HG02870 (cell line): ENCODE measurements at regions not wholly inside any gene's neighbourhood (a gene's known extent, or its start where the extent isn't known, plus 50 kb on each side); places are given as distances from the start of the nearest gene placed in this dataset.

Experiments used
- ATAC-seq: cut with Tn5 transposase; IDR thresholded peaks from one replicate; pipeline ENCODE4 v1.9.1; 2021; ENCODE audit warnings: mild to moderate bottlenecking, moderate library complexity; ENCODE audit not compliant: unreplicated experiment

DNA sequence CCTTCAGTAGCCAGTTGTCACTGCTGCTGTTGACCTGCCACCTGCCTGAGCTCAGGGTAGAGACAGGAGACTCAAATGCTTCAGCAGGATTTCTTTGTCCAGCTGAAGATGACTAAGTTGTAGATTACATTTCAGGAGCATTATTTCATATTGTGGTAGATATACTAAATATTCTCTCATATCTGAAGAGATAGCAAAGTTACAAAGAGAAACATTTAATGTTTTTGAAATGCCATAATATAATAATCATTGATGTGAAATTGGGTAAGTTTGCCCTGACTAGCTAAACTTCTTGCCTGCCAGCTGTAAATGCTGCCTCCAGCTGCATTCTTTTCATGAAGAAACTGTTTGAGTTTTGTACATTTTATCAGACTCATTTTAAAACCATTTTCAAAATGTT lies 247.6 kb upstream of the CNKSR2 start:
- ATAC-seq, result no peak

DNA sequence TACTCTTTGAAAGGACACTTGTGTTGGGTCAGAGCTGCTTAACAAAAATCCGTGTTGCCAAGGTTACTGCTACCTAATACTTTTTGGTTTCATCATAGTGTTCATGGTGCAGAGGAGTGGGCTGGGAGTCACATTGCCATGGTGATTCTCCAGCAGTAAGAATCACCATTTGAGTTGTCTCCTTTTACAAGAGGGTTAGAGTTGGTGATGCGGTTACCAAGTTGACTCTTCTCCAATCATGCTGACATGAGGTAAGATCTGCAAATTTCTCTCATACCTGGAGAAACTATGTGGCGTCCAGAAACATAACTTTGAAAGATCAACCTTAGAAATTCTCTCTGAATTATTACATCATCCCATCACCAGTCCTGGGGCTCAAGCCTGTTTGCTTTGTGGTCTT lies 242.9 kb upstream of the CNKSR2 start:
- ATAC-seq, result no peak

DNA sequence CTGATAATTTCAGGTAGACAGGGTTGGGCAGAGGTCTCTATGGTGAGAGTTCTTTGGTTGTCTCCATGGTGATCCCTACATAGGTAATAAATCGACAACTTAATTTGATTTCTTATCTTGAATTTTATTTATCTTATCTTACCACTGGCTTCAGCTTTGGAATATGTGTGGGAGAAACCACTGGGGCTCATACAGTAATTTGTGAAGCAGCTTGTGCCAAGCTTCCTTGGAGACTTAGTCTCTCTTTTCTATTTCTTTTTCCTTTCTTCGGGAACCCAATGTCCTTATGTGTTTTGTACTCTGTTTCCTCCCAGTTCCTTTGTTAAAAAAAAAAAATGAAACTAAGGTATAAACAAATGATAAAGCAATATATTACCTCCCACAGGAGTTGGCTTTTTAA lies 242.4 kb upstream of the CNKSR2 start:
- no peak for ATAC-seq

DNA sequence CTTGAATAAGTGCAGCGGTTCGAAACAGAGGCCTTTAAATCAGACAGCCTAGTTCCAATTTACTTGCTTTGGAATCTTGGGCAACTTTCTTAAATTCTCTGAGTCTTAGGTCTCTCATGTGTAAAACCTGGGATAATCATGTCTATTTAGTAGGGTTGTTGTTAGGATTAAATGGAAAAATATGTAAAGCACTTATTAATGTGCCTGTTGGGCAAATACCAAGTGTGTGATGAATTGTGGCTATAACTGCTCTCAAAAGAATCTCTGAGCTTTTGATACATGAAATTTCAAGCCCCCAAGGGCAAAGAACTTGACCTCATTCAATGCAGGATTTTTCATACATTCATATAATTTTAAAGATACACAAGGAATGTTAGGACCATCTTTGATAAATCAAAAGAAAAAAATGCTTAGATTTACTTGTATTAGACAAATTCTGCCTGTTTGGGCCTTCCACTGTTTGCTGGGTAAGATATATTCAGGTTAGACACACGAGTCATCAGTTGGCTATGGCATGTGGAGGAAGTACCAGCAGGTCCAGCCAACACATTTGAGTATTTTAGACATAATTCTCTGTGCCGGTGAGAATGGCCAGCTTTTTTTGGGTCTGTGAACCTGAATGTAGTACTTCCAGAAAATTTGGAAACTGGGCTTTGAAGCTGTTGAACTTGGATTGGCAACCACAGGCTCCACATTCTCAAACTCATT lies 241.4 kb upstream of the CNKSR2 start:
- ATAC-seq, result no peak

DNA sequence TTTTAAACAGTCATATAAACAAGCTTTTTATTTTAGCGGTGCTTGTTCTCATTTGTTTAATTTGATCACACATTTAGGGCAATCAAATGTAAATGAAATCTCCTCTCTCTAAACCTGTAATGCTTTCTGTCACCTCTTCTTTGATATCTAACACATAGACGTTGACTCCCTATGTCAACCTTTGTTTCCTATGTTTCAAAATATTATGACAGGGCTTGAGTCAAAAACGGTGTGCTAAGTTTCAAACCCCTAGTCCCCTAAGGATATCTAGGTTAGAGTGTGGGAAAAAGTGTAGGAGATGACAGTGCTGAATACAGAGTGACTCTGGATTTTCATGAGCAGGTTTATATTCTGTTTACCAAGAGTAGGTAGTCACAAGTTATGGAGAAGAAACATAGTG lies 224.0 kb upstream of the CNKSR2 start:
- ATAC-seq, result no peak

DNA sequence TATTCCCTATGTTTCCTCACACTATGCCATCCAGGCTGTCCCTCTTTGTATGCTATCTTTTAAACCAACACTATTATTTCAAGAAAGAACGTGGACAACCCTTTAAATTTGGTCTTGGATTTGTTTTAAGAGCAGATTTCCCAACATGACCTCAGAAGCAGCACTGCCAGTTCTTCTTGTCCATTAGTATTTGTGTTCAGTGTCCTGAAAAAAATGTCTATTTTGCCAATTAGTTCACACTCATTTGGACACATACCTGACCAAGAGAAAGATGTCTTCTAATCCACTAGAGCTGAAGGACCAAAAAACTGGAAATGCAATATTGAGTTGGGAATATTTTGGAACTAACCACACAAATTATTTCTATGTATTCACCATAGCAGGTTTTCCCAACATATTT lies 223.2 kb upstream of the CNKSR2 start:
- ATAC-seq, result no peak

DNA sequence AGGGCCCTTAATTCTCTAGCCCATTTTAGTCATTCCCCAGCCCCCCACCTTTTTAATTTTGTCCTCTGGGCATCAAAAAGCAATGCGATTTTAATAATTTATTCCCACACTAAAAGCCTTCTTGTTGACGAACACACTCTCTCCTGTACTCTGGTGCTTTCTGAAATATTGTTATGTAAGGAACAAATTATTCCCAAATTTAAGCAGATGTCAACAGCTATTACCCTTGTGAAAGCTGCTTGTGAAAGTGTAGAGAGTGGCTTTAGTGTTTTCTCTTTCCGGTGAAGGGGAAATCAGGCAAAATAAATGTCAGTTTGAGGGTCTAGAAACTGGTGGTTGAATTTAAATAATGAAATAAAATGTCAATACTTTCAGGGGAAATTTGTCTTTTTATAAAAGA lies 221.2 kb upstream of the CNKSR2 start:
- no peak for ATAC-seq

DNA sequence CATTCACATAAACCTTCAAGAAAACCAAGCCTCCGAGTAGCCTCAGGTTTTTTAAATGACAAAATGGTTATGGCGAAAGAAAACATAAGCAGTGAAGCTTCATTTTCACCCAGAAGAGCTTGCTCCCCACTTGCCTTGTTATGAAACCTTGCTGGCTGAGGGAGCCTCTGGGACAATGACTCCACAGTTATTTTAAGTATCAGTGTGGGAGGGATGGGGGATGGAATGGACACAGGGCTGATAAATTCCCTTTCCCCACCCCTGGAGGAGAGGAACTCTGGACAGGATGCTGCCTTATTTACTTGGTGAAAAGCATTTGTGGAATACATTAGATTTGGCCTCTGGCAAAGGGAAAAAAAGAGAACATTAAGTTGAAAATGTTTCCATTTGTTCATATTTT lies 220.7 kb upstream of the CNKSR2 start:
- ATAC-seq, result no peak

DNA sequence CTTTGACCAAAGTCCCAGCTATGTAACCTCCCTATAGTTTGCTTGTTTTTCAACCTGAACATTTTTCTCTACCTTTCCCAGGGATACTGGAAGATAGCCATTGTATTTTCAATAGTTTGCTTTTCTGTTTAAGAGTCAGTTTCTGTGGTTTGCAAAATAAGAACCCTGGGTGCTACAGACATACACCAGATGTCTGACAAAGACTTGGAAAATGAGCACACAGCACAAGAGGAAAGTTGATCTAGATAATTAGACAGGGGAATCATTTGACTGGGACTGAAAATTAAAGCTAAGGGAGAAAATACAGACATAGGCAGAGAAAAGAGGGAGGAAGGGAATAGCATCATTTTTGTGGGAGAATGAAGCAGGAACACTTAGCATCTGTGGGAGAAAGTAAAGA lies 218.3 kb upstream of the CNKSR2 start:
- ATAC-seq, result no peak

DNA sequence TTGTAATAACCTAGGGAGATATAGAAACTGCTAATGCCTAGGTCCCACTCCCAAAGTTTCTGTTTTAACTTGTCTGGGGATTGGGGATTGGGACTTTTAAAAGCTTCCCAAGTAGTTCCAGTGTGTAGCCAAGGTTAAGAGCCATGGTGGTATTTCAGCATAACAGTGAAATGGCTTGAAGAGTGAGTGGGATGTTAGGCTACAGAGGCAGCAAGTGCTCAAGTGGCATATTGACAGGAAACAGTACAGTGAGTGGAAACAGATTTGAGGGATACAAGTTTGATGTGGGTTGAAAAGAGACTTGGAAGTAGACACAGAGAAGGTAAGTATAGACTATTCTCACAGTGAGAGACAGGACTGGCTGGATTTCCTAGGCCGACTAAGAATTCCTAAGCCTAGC lies 217.6 kb upstream of the CNKSR2 start:
- ATAC-seq, result no peak

DNA sequence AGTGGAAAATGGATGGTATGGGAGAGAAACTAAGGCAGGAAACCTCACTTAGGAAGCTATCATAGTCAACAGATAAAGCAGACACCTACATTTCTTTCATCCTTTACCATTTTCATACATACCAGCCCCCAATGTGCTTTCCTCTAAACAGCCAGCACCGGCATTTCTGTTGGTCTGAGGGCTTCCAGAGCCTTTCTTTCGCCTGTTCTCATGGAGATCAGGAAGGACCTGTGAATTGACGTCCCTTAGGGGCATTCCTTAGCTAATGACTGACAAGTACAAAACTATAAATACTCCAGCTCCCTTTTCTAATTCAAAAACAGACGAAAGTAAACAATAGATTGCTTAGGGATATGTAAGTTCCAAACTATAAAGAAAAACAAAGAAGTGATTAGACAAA lies 215.5 kb upstream of the CNKSR2 start:
- ATAC-seq, result no peak

DNA sequence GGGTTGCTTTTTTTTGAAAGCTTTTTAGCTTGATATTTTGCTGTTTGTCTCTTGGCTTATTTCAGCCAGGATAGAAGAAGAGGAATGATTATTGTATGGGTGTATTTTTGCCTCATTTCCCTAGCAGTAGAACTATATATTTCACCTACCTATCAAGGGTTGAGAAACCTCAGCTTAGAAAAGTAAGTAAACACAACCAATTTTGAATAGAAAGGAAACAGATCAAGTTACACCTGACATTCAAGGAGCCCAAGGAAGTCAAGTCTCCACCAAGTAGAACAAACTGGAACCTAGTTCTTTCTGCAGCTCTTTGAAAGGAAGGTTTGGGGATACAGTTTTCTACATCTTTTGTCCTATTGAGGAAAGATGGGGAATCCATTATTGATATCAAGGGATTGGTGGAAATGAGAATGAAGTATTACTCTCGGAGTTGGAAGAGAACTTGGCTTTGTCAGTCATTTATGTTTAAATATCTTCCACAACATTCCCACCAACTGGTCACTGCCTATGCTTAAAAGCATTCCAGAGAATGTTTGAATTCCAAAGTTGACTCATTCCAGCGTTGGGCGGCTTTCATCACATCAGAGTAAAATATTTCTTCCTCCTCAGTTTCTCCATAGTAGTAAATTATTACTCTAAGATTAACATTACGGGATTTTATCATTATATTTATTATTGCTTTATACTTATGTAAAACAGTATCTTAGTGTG lies 207.8 kb upstream of the CNKSR2 start:
- ATAC-seq, result no peak

DNA sequence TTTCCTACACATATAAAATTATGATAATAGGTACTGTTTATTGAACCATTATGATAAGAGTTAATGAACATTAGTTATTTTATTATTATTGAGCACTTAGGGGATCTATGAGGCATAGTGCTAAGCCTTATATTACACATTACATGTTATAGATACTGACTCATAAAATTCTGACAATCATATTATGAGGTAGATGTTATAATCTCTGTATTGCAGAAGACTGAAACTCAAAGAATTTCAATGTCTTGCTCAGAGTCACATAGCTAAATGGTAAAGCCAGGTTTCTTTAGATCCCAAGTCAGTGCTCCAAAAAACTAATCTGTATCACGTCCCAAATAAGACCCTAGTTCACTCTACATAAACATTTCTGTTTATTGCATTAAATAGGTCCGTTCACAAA lies 207.2 kb upstream of the CNKSR2 start:
- no peak for ATAC-seq

DNA sequence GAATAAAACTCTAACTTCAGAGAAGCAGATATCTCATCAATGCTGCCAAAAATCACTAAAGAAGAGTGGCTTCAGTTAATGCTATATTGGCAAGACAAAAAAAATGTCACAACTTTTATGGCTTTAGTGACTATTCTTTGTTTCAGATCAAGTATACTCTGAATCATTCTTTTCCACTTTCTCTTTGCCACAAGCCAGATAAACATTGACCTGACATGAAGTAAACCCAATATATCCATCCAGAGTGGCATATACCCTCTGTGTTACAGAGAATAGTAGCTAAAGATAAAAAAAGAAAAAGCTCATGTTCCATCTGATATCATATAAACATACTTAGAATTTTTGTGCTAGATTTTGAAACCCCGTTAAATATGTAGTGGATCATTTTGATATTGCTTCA lies 206.7 kb upstream of the CNKSR2 start:
- ATAC-seq, result no peak

DNA sequence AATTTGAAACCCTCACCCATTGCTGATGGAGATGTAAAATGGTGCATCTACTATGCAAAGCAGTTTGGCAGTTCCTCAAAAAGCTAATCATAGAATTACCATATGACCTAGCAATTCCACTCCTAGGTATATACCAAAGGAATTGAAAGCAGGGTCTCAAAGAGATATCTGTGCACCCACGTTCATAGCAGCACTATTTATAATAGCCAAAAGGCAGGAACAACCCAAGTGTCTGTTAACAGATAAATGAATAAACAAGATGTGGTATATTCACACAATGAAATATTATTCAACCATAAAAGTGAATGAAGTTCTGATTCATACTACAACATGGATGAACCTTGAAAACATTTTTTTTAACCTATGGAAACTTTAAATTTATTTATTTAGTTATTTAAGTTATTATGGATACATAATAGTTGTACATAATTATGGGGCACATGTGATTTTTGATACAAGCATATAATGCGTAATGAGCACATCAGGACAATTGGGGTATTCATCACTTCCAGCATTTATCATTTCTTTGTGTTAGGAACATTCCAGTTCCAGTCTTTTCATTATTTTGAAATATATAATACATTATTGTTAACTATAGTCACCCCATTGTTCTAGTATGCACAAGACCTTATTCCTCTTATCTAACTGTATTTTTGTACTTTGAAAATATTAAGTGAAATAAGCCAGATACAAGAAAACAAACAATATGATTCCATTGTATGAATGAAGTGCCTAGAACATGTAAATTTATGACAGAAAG lies 205.6 kb upstream of the CNKSR2 start:
- no peak for ATAC-seq

DNA sequence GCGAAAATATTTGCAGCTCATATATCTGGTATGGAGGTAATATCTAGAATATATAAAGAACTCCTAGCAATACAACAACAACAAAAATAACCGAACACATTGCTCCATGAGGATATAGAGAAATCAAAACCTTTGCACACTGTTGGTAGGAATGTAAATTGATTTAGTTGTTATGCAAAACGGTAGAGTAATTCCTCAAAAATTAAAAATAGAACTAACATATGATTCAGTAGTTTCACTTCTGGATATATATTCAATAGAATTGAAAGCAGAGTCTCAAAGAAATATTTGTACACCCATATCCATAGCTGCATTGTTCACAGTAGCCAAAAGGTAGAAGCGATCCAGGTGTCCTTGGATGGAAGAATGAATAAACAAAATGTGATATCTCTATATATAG lies 203.0 kb upstream of the CNKSR2 start:
- ATAC-seq, result no peak

DNA sequence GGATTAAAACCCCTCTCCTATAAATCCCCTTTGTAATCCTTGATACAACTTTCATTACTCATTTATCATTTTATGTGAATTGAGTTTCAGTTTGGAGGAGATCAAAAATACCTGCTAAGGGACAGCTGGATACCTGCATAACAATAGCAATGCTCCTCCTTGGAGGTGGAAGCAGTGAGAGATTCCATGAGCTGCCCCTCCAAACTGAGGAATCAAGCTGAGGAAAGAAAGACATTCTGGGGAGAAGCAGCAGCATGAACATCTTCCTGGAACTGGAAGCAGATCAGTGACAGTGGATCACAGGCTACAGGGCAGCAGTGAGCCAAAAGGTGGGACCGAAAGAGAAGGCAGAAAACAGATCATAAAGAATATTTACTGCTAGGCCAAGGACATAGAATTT lies 199.8 kb upstream of the CNKSR2 start:
- no peak for ATAC-seq

DNA sequence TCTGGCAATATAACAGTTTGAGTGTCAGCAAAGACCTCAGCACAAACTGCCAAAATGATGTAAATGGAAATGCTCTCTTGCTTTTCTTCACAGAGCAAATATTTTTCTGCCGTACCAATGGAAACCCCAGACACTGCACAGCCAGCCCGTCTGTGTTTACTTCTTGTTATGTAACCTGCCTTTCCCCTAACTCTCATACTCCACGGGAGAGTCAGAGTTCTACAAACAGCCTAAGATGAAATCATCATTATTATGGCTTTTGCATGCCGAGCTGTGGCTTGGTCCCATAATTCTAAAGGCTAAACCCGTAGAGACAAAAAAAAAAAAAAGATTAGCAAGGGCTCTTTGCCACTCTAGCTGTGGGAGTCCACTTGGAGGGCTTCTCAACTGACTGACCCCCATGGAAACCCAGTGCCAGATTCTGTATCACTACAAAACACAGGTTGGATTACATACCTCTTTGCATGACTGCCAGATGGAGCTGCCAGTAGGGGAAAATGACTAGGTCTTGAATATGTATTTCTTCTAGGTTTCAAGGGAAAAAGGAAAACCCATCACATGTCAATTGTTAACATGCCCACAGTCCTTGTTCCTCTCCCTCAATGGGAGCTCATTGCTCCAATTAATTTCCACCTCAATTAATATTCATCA lies 197.2 kb upstream of the CNKSR2 start:
- ATAC-seq, result no peak

DNA sequence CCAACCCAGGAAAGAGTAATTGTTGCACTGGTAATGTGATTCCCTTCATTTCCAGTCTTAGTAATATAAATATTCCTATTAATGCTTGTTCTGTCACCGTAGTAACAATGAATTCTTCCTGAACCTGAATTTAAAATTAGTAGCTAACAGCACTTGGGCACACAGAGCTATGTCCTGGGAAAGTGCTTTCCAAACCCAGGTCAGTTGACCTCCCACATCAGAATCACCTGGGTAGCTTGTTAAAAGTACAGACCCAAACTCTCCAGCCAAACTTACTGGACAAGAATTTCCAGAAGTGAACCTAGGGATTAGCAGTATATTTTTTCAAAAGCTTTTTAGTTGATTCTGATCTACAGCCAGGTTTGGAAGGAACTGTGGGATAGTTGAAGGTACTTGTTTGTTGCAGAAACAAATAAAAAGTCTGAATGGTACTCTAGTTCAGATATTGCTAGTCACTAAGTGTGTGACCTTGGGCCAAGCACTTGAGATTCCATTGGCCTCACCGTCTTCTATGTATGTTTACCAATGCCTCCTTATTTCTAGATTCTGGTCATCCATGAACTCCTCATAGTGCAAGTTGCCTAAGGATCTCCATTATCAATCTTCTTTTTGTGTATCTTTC lies 192.9 kb upstream of the CNKSR2 start:
- no peak for ATAC-seq

DNA sequence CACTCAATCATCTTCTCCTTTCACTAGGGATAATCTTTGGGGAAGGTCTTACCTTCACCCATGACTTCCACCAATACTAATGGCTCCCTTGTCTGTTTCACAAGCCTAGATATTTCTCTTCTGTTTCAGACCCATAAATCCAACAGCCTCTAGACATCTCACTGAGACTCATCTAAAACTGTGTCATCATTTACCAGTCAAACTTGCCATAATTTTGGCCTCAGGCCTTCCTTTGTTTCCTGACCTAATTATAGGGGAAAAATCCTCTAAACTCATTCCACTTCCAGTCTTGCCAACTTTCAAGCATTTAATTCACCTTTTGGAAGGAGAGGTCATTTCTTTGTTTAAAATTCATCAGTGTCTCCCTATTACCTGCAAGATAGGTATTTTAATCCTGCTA lies 181.0 kb upstream of the CNKSR2 start:
- ATAC-seq, result no peak

DNA sequence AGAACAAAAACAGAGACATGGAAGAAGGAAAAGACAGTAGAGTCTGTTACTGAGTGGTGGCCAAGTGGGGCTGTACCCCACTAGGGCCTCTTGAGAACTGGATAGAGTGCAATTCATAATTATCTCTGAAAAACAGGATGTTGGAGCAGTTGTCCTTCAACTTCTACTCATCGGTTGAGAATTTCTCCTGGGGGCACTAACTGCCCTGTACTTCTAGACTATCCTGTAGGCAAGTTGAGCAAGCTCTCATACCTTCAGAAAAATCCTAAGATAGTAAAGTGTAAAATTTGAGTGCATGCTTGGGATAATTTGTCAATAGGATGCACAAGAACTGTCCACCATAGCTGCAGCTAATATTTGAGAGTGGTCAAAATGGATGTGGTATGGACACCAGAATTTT lies 179.7 kb upstream of the CNKSR2 start:
- no peak for ATAC-seq
